HuH-7.5 (cell line): ENCODE measurements at regions not wholly inside any gene's neighbourhood (a gene's known extent, or its start where the extent isn't known, plus 50 kb on each side); places are given as distances from the start of the nearest gene placed in this dataset.
"Not testable (repeated sequence)": the region's sequence is repeated elsewhere in the genome, so short reads cannot be mapped to it uniquely, and the experiment has no call there.

ENCODE experiments used
- DNase-seq: peaks from one replicate; pipeline ENCODE4 v3.0.0; 2011; ENCODE audit warnings: low spot score

DNA sequence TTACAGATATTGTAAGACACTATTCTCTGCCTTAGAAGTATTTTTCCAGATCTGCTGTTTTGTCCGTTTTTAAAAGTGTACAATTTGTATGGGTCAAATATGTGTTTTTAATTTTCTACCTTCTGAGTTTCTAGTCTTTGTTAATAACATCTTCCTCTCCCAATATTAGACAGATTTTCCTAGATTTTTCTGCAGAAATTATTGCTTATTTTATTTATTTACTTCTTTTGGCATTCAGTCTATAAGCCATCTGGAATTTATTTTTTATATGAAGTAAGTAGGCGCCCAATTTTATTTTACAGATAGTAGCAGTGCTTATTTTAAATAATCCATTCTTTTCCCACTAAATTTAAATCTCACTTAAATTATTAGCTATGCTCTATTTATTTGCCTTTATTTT is 103.1 kb upstream of the PLEKHG1 start:
- DNase-seq = no peak

DNA sequence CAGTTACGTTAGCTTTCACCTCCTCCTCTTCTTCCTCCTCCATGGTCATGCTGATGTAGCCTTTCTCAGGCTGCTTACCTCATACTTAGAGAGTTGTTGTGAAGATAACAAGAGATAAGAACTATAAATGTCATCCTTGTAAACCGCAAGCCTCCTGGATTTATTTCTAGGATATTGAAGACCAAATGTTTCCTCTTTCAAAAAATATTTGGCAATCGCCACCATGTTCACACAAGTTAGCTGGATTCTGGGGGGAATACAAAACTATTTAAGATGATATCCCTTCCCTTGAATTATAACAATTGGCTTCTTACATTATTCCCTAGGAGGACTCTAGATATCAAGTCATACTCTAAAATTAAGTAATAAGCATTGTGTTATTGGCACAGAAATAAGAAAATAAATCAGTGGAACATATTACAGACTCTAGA is 99.8 kb upstream of the PLEKHG1 start:
- DNase-seq = no peak

- DNase-seq = not testable (repeated sequence)
Measured at GRCh38 chr6:150500568-150500967, 99.1 kb upstream of the PLEKHG1 start.

DNA sequence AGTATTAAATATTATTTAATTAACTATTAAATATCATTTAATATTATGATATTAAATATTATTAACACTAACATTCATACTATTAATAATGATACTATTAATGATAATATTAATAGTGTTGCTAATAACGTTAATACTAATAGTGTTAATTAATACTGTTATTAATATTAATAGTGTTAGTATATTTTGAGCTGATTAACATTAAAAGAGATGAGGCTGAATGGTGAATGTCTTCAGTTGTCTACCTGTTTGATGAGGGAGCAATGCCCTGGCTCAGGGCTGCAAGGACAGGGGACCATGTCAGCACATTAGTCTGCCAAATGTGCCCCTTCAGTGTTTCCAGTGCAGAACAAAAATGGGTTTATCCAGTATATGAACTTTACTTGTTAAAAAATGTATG is 96.6 kb upstream of the PLEKHG1 start:
- no peak for DNase-seq

DNA sequence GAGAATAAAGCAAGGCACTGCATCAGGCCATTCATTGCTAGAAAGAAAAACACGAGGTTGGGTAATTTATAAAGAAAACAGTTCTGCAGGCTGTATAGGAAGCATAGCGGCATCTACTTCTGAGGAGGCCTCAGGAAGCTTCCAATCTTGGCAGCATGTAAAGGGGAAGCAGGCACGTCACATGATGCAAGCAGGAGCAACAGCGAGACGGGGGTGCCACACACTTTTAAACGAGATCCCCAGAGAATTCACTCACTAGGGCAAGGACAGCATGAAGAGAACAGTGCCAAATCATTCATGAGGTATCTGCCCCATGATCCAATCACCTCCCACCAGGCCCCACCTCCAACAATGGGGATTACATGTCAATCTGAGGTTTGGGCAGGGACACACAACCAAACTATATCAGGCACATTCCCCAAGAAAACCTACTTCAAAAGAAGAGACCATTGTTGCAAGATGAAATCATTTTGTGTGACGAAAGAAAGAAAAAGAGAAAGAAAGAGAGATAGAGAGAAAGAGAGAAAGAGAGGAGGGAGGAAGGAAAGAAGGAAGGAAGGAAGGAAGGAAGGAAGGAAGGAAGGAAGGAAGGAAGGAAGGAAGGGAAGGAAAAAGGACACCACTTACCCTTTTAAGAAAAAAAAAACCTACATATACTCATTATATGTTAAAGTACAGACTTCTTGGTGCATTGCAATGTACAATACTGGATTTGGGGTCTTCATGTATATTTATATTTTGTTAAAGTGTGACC is 95.9 kb upstream of the PLEKHG1 start:
- no peak for DNase-seq

DNA sequence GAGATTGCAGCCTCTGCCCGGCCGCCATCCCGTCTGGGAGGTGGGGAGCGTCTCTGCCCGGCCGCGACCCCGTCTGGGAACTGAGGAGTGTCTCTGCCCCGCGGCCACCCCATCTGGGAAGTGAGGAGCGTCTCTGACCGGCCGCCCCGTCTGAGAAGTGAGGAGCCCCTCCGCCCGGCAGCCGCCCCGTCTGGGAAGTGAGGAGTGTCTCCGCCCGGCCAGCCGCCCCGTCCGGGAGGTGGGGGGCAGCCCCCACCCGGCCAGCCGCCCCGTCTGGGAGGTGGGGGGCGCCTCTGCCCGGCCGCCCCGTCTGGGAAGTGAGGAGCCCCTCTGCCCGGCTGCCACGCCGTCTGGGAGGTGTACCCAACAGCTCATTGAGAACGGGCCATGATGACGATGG is 92.3 kb upstream of the PLEKHG1 start:
- DNase-seq = not testable (repeated sequence)

DNA sequence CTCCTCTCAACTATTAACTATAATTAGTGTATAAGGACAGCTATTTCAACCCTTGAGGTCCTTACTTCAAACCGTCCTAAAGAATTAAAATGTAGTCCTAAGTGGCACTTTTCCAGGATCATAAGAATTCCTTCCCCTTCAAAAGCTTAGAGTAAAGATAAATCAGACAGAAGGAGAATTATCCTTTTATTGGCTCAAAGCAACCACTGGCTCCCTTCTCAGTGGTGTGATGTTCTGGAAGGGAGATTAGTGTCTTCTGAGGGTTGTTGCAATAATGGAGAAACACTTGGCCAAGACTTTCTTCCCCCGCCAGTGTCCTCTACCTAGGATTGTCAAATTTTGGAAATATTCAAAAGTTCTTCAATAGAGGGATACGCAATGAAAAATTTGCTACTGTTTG is 89.1 kb upstream of the PLEKHG1 start:
- DNase-seq = no peak

GRCh38 chr6:150511313-150511712 is 88.4 kb upstream of the PLEKHG1 start:
- DNase-seq = no peak

DNA sequence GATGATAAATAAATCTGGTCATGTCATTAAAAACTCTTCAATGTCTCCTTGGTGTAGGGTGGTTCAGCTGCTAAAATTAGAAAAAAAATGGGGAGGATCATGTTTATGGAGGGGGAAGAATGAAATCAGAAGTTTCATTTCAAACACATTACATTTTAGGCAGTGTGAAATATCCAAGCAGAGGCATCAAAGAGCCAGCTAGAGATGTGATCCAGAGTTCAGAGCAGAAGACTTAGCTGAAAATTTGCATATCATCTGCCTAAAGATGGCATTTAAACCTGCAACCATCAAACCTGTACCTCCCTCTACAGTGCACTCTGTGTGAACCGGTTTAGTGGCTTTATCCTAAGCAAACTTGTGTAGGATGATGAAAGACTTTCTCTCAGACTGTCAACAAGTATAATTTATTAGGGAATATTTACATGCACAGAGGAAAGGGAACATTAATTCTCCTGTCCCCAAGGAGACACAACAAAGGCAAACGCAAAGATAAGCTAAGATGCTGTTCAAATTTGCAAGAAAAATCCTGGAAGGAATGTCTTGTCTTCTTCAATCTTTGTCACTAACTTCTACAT is 84.8 kb upstream of the PLEKHG1 start:
- DNase-seq = no peak

DNA sequence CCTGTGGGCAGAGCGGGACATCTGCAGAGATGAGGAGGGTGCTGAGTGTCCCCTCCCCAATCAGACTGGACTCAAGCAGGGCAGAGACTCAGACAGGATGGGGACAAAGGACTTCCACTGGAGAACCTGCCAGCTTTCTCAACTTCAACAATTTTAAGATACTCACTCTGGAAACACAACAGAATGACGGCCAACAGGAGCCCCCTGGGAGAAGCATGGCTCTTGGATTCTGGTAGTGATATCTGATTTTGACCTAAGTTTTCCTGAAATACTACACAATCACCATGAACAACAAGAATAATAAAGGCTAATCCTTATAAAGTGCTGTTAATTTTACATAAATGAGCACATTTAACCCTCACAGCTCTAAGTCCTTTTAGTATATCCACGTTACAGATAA is 83.5 kb upstream of the PLEKHG1 start:
- no peak for DNase-seq

GRCh38 chr6:150517175-150517574 is 82.5 kb upstream of the PLEKHG1 start:
- DNase-seq = no peak

GRCh38 chr6:150521482-150521881 is 78.2 kb upstream of the PLEKHG1 start:
- DNase-seq = no peak

GRCh38 chr6:150523216-150523615 is 76.5 kb upstream of the PLEKHG1 start:
- not testable (repeated sequence) for DNase-seq

GRCh38 chr6:150525300-150525699 is 74.4 kb upstream of the PLEKHG1 start:
- DNase-seq = no peak

- no peak for DNase-seq
Measured at GRCh38 chr6:150527100-150527499, 72.6 kb upstream of the PLEKHG1 start.

DNA sequence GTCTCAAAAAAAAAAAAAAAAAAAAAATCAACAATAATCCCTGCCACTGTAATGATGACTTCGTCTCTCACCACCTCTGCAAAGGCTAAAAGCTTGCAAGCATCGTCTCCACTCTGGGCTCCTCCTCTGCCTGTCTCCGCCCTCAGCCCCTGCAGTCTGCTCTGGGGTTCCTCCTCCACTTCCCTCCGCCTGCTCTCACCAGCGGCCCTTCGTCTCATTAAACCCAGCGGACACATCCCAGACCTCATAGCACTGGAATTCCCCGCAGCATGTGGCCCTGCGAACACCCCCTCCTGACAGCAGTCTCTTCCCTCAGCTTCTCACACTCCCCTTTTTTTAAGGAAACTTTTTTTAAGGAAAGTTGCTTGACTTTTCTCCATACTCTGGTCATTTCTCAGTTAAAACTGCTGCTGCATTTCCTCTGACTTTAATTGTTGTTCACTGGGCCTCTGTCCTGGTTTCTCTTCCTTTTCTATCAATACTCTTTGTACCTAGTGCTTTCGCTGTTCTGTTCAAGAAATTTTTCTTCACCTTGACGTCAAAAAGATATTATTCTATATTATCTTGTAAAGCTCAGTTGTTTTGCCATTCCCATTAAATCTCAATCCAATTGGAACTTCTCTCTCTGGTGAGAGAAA is 70.9 kb upstream of the PLEKHG1 start:
- DNase-seq = no peak

DNA sequence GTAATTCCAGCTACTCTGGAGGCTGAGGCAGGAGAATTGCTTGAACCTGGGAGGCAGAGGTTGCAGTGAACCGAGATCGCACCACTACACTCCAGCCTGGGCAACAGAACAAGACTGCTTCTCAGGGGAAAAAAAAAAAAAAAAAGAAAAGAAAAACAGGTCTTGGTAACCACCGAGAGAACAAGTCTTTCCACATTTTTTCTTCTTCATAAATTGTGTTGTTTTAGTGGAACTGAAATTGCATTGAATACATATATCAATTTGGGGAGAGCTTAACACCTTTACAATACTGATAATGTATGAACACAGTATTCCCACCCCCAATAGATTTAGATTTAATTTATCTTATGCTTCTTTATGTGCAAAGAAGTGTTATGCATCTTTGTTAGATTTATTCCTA is 70.0 kb upstream of the PLEKHG1 start:
- DNase-seq = no peak

DNA sequence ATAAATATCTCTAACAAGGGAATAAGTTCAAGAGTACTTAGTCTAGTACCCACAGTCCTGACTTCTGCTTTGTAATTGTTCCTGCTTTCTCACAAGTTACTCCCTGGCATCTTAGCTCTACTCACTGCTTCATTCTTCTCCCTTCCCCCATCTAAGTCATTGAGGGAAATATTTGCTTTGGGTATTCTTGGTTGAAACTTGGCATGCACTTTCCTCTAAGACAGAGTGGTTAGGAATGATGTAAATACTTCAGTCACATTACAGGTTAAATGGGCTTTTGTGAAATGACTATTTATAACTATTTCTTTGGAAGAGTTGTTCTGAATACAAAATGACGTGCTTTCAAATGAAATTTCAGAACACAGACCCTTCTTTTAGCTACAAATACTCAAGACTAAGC is 67.7 kb upstream of the PLEKHG1 start:
- no peak for DNase-seq

GRCh38 chr6:150534553-150534952 is 65.1 kb upstream of the PLEKHG1 start:
- DNase-seq = no peak

DNA sequence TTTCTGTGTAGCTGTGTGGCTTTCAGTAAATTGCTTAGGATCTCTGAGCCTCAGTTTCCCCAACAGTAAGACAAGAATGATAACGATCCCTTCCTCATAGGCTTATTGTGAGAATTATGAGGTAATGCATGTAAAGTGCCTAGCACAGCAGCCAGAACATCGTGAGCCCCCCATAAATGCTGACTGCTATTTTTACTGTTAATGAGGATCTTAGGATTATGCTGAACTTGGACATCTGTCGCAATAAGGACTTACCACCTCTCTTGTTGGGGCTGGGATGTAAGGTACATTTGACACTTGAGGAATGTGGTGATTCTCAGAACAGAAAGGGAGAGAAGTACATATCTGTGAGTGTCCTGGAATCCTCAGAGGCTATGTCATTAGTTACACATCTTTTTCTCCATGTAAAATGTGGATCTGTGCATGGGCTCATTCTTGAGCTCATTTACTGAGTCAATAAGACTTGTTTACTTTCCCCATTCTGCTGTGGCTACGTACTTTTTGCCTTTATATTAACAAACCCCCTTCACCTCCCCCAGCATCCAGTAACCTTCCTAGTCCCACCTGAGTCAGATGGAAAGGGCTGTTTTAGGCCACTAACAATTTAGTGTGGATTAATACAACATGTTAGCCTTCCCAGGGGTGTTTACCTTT is 64.4 kb upstream of the PLEKHG1 start:
- DNase-seq = peak; percentile 29

DNA sequence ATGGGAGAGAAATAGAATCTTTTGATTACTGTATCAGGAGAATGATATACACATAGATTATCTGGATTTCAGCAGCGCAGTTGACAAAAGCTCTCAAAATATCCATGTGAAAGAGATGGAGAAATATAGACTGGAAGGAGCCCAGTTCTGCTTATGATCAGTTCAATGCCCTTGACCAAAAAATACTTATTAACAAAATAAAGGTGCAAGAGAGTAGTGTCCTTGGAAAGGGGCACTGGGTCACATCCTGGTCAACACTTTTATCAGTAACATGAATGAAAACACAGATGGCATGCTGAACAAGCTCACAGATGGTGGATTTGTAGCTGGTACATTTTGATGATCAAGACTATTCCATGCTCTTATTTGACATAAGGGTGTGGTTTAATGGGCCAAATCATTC is 63.9 kb upstream of the PLEKHG1 start:
- no peak for DNase-seq

- no peak for DNase-seq
Measured at GRCh38 chr6:150536835-150537234, 62.9 kb upstream of the PLEKHG1 start.

DNA sequence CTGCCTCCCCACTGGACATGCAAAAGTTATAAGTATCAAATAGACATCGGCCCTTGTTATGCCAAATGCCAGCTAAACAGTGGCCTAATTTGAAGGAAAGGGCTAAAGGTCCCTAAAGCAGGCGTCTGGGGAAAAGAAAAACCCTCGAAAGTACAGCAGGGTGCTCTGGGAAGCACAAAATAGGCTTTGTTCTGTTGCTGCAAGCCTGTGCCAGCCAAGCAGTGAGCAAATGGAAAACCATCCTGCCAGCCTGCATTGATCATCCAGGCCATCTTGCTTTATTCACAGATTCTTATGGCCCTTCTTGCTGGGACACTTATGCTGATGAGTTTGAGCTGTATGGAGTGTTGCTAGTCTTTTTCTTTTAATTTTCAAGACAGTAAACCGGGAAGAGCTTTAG is 62.2 kb upstream of the PLEKHG1 start:
- DNase-seq = no peak
